Activated T-helper 2 cell treated with anti-CD3 and anti-CD28 coated beads, Interferon-gamma antibody, Interleukin-2, Interleukin-4, amounts not matched to agents 10 μg/mL and 5 μg/mL and 100 μg/mL, durations not matched to agents 14 hours and 24 hours and 36 hours (primary cell): ENCODE measurements at regions not wholly inside any gene's neighbourhood (a gene's known extent, or its start where the extent isn't known, plus 50 kb on each side); places are given as distances from the start of the nearest gene placed in this dataset.

Source experiments
- DNase-seq: peaks from one replicate; pipeline ENCODE4 v3.0.0; 2021; ENCODE audit warnings: low spot score
- H3K27ac Mint-ChIP-seq: one replicate; pipeline ENCODE4 v1.8.0; 2021; ENCODE audit warnings: mixed read lengths
- H3K27me3 Mint-ChIP-seq: one replicate; pipeline ENCODE4 v1.8.0; 2021; ENCODE audit warnings: low read depth, mixed read lengths
- H3K36me3 Mint-ChIP-seq: one replicate; pipeline ENCODE4 v1.8.0; 2021; ENCODE audit warnings: low read depth, mixed read lengths
- H3K4me1 Mint-ChIP-seq: one replicate; pipeline ENCODE4 v1.8.0; 2021; ENCODE audit warnings: low read depth, mixed read lengths
- H3K4me3 Mint-ChIP-seq: one replicate; pipeline ENCODE4 v1.8.0; 2021; ENCODE audit warnings: low read depth, mild to moderate bottlenecking, moderate library complexity, mixed read lengths
- H3K9me3 Mint-ChIP-seq: one replicate; pipeline ENCODE4 v1.8.0; 2021; ENCODE audit warnings: mixed read lengths
- intact Hi-C: fragments of 100-400 bp; cut with micrococcal nuclease; formaldehyde crosslinking; loops from one replicate; pipeline ENCODE4 v1.15.1; 2023

- H3K4me3 Mint-ChIP-seq = no peak overlapping the region
These were observed 245.0 kb downstream of the CSNK2A3 start for GRCh38 chr11:11108026-11108425.

DNA sequence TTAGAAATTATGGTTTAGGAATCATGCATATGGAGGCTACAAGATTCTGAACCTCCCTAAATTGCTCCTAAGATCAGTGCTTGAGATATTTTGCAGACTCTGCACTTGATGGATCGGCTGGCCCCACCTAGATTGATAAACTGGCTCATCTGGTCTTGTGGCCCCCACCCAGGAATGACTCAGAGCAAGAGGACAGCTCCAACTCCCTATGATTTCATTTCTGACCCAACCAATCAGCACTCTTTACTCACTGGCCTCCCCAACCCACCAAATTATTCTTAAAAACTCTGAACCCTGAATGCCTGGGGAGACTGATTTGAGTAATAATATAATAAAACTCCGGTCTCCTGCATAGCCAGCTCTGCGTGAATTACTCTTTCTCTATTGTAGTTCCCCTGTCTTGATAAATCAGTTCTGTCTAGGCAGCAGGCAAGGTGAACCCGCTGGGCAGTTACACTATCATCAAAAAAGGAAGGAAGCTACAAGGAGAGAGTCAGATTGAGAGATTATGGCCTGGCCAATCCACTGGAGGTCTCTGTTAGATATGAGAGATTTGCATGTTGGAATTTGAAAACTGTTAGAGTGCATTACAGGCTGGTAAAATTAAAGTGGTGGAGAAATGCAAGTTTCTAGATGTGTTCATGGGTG lies 245.8 kb downstream of the CSNK2A3 start:
- peaks cover 7% of the 10 kb centered on the region for H3K27me3 Mint-ChIP-seq
- no peaks in the 10 kb centered on the region for H3K9me3 Mint-ChIP-seq
- no peaks in the 10 kb centered on the region for H3K36me3 Mint-ChIP-seq
- H3K4me3 Mint-ChIP-seq = no peak overlapping the region
- no peak for DNase-seq
- intact Hi-C loops = no loop called here
- H3K27ac Mint-ChIP-seq = no peak overlapping the region
- H3K4me1 Mint-ChIP-seq = no peaks in the 10 kb centered on the region

More at GRCh38 chr11:11108026-11108425, 245.0 kb downstream of the CSNK2A3 start:
- no peaks in the 10 kb centered on the region for H3K9me3 Mint-ChIP-seq
- intact Hi-C loops = no loop called here
- DNase-seq = no peak
- H3K36me3 Mint-ChIP-seq = no peaks in the 10 kb centered on the region
- H3K27ac Mint-ChIP-seq = no peak overlapping the region
- peaks cover 7% of the 10 kb centered on the region for H3K27me3 Mint-ChIP-seq
- no peaks in the 10 kb centered on the region for H3K4me1 Mint-ChIP-seq

GRCh38 chr11:11105361-11105760 lies 247.5 kb upstream of the ZBED5 start:
- Mint-ChIP-seq H3K4me3 (no peak overlapping the region), H3K4me1 (no peaks in the 10 kb centered on the region), H3K36me3 (no peaks in the 10 kb centered on the region), H3K27ac (no peak overlapping the region), H3K27me3 (peaks cover 3% of the 10 kb centered on the region), H3K9me3 (no peaks in the 10 kb centered on the region)
- no peak for DNase-seq
- intact Hi-C loops = no loop called here

- H3K4me3 Mint-ChIP-seq = no peak overlapping the region
- H3K27ac Mint-ChIP-seq = no peak overlapping the region
- intact Hi-C loops = no loop called here
- DNase-seq = no peak
- H3K4me1 Mint-ChIP-seq = peaks cover 1% of the 10 kb centered on the region
- H3K9me3 Mint-ChIP-seq = peaks cover 8% of the 10 kb centered on the region
- peaks cover 11% of the 10 kb centered on the region for H3K27me3 Mint-ChIP-seq
- no peaks in the 10 kb centered on the region for H3K36me3 Mint-ChIP-seq
These were observed 238.2 kb upstream of the ZBED5 start for GRCh38 chr11:11095831-11096723.

DNA sequence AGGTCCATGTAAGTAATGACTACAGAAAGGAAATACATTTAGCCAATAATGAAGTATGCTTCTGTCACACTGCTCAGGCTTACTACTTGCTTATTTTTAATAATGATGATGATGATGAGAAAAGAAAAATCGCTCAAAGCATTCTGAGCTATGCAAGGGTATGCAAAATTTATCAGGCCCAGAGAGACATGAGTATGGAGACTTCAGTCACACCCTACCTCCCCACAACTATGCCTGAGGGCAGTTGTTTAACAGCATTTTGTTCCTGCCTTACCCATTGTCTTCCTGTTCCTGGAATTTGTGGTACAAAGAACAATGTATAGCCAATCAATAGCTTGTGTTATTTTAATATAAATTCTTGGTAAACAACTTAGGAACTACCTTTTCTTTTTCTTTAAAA lies 232.6 kb upstream of the ZBED5 start:
- no peaks in the 10 kb centered on the region for H3K27me3 Mint-ChIP-seq
- H3K4me1 Mint-ChIP-seq = no peaks in the 10 kb centered on the region
- H3K9me3 Mint-ChIP-seq = peaks cover 10% of the 10 kb centered on the region
- no peak overlapping the region for H3K4me3 Mint-ChIP-seq
- no peak overlapping the region for H3K27ac Mint-ChIP-seq
- no peaks in the 10 kb centered on the region for H3K36me3 Mint-ChIP-seq
- intact Hi-C loops = no loop called here
- no peak for DNase-seq

- no peaks in the 10 kb centered on the region for H3K4me1 Mint-ChIP-seq
- no peak for DNase-seq
- intact Hi-C loops = no loop called here
These were observed 232.0 kb upstream of the ZBED5 start for GRCh38 chr11:11089805-11090204.

GRCh38 chr11:11086979-11087378 lies 229.1 kb upstream of the ZBED5 start:
- no peak overlapping the region for H3K4me3 Mint-ChIP-seq
- DNase-seq = no peak
- H3K9me3 Mint-ChIP-seq = peaks cover 10% of the 10 kb centered on the region
- no peaks in the 10 kb centered on the region for H3K4me1 Mint-ChIP-seq
- H3K36me3 Mint-ChIP-seq = no peaks in the 10 kb centered on the region
- no peak overlapping the region for H3K27ac Mint-ChIP-seq
- intact Hi-C loops = no loop called here
- H3K27me3 Mint-ChIP-seq = no peaks in the 10 kb centered on the region

More at GRCh38 chr11:11089805-11090204, 232.0 kb upstream of the ZBED5 start:
- Mint-ChIP-seq H3K36me3 (no peaks in the 10 kb centered on the region), H3K4me3 (no peak overlapping the region), H3K27me3 (no peaks in the 10 kb centered on the region), H3K27ac (no peak overlapping the region), H3K9me3 (peaks cover 10% of the 10 kb centered on the region)

DNA sequence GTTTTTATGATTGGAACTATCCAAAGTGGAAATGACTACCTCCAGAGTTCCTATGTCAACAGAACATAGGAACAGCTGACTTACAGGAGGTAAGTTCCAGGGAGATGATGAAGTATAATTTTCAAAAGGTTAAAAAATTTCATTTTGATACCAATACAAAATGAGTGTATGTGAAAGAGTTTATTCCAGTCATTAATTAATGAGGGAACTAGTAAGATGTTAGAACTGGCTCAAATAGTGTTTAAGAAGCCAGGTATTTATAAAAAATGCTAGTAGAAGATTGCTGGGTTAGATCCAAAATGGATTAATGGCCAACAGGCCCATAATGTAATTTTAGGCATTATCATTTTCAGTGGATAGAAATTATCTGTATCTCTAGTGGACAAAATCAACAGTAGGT lies 227.7 kb upstream of the ZBED5 start:
- H3K4me1 Mint-ChIP-seq = no peaks in the 10 kb centered on the region
- H3K9me3 Mint-ChIP-seq = no peaks in the 10 kb centered on the region
- no peak overlapping the region for H3K27ac Mint-ChIP-seq
- peaks cover 1% of the 10 kb centered on the region for H3K27me3 Mint-ChIP-seq
- DNase-seq = no peak
- H3K4me3 Mint-ChIP-seq = no peak overlapping the region
- H3K36me3 Mint-ChIP-seq = no peaks in the 10 kb centered on the region
- intact Hi-C loops = no loop called here

GRCh38 chr11:11084337-11084736 lies 226.5 kb upstream of the ZBED5 start:
- no peaks in the 10 kb centered on the region for H3K4me1 Mint-ChIP-seq

GRCh38 chr11:11083441-11083840 lies 225.6 kb upstream of the ZBED5 start:
- no peak overlapping the region for H3K27ac Mint-ChIP-seq

More at GRCh38 chr11:11084337-11084736, 226.5 kb upstream of the ZBED5 start:
- no peak for DNase-seq
- no peaks in the 10 kb centered on the region for H3K9me3 Mint-ChIP-seq
- intact Hi-C loops = no loop called here
- H3K27me3 Mint-ChIP-seq = peaks cover 1% of the 10 kb centered on the region
- H3K4me3 Mint-ChIP-seq = no peak overlapping the region
- H3K27ac Mint-ChIP-seq = no peak overlapping the region
- H3K36me3 Mint-ChIP-seq = no peaks in the 10 kb centered on the region

DNA sequence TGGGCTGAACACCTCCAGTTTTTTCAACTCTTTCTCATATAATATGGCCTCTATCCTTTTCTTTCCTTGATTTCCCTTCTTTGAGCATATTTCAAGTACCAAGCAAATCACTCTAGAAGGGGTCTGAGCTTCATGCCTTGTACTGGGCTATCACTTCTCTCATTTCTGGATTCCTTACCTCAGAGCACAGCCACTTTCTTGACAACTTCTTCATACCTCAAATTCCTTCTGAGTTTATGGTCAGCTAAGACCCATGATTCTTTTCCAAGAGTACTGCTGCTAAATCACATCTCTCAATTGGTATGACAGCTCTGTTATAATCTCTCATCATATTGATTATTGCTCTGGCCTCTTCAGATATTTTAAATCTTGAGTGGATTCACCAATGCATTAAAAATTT lies 224.8 kb upstream of the ZBED5 start:
- DNase-seq = no peak
- intact Hi-C loops = no loop called here
- Mint-ChIP-seq H3K27ac (no peak overlapping the region), H3K4me3 (no peak overlapping the region), H3K4me1 (peaks cover 1% of the 10 kb centered on the region), H3K36me3 (no peaks in the 10 kb centered on the region), H3K27me3 (peaks cover 1% of the 10 kb centered on the region), H3K9me3 (no peaks in the 10 kb centered on the region)

More at GRCh38 chr11:11083441-11083840, 225.6 kb upstream of the ZBED5 start:
- Mint-ChIP-seq H3K9me3 (no peaks in the 10 kb centered on the region), H3K36me3 (no peaks in the 10 kb centered on the region), H3K27me3 (peaks cover 1% of the 10 kb centered on the region), H3K4me3 (no peak overlapping the region), H3K4me1 (no peaks in the 10 kb centered on the region)
- intact Hi-C loops = no loop called here
- no peak for DNase-seq

- H3K27me3 Mint-ChIP-seq = peaks cover 1% of the 10 kb centered on the region
- no peak for DNase-seq
- H3K9me3 Mint-ChIP-seq = no peaks in the 10 kb centered on the region
- no peaks in the 10 kb centered on the region for H3K36me3 Mint-ChIP-seq
- H3K4me1 Mint-ChIP-seq = peaks cover 4% of the 10 kb centered on the region
- no peak overlapping the region for H3K27ac Mint-ChIP-seq
- intact Hi-C loops = no loop called here
- no peak overlapping the region for H3K4me3 Mint-ChIP-seq
These were observed 223.9 kb upstream of the ZBED5 start for GRCh38 chr11:11081776-11082175.

DNA sequence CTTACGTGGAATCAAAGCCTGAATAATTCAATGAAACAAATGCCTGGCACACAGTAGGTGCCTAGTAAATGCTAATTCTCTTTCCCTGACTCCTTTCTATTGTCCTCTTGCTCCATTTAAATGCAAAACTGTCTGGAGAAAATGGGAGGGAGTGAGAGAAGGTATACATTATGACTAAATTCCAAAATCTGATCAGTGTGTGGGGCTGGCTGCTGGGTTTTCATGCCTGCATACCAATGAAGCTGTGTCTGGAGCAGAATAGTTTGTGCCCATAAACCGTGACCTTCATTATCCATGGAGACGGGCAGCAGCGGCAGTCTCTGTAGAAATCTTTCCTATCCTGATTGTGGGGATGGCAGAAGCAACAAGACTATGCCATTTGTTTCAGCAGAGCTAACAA lies 223.4 kb upstream of the ZBED5 start:
- H3K27me3 Mint-ChIP-seq = peaks cover 1% of the 10 kb centered on the region
- intact Hi-C loops = no loop called here
- H3K27ac Mint-ChIP-seq = no peak overlapping the region
- no peak for DNase-seq
- no peaks in the 10 kb centered on the region for H3K9me3 Mint-ChIP-seq
- H3K36me3 Mint-ChIP-seq = no peaks in the 10 kb centered on the region
- peaks cover 7% of the 10 kb centered on the region for H3K4me1 Mint-ChIP-seq
- no peak overlapping the region for H3K4me3 Mint-ChIP-seq
